OCI-LY3 (cell line): ENCODE measurements at regions not wholly inside any gene's neighbourhood (a gene's known extent, or its start where the extent isn't known, plus 50 kb on each side); places are given as distances from the start of the nearest gene placed in this dataset.

Experiments used
- CTCF ChIP-seq: fragments of 200-600, 300-600 bp; sonication (generic); IDR thresholded peaks from 2 replicates; pipeline ENCODE4 v1.5.1; 2014; ENCODE audit warnings: antibody characterized with exemption, low read length, low read depth
- EZH2phosphoT487 ChIP-seq: fragments of 200-600 bp; shearing (Covaris generic); IDR thresholded peaks from 2 replicates; pipeline ENCODE4 v1.6.1; 2018; ENCODE audit warnings: antibody characterized with exemption, mixed run types, low read depth

DNA sequence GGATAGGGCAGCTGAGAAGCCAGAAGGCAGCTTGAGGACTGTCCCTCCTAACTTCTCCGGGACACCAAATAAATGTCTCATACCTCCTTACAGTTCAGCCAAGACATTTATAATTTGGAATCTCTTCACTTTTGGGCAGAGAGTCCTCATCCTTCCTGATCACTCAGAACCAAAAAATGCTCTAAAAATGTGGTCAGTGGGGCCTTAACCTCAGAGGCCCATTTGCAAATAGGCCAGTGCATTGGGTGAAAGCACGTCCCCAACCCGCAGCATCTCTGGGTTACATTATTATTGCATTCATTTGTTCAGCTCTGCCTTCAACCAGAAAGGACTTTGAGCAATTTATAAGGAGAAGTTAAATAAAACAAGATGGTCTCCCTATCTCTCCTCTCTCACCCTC lies 112.4 kb upstream of the IRX3 start:
- TF ChIP-seq CTCF (no peak), EZH2phosphoT487 (no peak)
